NCI-H2107 (cell line): ENCODE measurements at regions not wholly inside any gene's neighbourhood (a gene's known extent, or its start where the extent isn't known, plus 50 kb on each side); places are given as distances from the start of the nearest gene placed in this dataset.

Source experiments
- DNase-seq: peaks from one replicate; lab custom pipeline; 2025; lab: John Stamatoyannopoulos, UW

DNA sequence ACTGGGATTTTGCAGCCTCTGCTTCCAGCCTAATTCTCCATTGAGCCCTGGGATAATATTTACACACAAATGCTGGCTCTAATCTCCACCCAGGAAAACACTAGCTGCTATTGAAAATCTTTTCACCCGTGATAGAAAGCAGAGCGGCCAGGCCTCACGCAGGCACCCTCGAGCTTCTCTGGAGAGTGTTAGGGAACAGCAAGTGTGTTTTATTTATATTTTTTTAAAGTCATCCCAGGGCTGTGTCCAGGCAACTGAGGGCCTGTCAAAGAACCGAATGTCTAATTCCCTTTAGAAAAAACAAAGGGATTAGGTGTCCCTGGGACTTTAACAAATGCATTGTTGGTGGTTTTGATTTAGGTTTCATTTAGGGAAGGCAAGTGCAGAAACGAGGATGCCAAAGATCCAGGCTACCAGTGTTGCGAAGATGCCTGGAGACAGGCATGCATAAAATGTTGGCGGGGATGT lies 51.2 kb upstream of the SPRY4 start:
- no peak for DNase-seq
